Skeletal muscle tissue (tissue), 3 donors: ENCODE measurements at regions not wholly inside any gene's neighbourhood (a gene's known extent, or its start where the extent isn't known, plus 50 kb on each side); places are given as distances from the start of the nearest gene placed in this dataset.
"Not testable (repeated sequence)": the region's sequence is repeated elsewhere in the genome, so short reads cannot be mapped to it uniquely, and the experiment has no call there.

Source experiments
- H3K27ac ChIP-seq: one replicate; pipeline ENCODE4 v1.7.0; 2013; ENCODE audit warnings: mild to moderate bottlenecking, low read depth, low read length, inconsistent platforms
- H3K27me3 ChIP-seq, 3 donors: one replicate each; pipeline ENCODE4 v1.7.0; 2013; ENCODE audit warnings: low read length in 3 of 3; ENCODE audit not compliant: control insufficient read depth in 3 of 3, insufficient read depth in 3 of 3
- H3K36me3 ChIP-seq, 3 donors: one replicate each; pipeline ENCODE4 v1.7.0; 2013; ENCODE audit warnings: low read length in 3 of 3; ENCODE audit not compliant: control insufficient read depth in 3 of 3, insufficient read depth in 3 of 3
- H3K4me1 ChIP-seq, 3 donors: one replicate each; pipeline ENCODE4 v1.7.0; 2013; ENCODE audit warnings: low read length in 3 of 3, mild to moderate bottlenecking in 3 of 3; ENCODE audit not compliant: control insufficient read depth in 3 of 3, insufficient read depth in 3 of 3
- H3K4me3 ChIP-seq, 3 donors: one replicate each; pipeline ENCODE4 v1.7.0; 2013; ENCODE audit warnings: low read length in 3 of 3
- H3K9ac ChIP-seq, 3 donors: one replicate each; pipeline ENCODE4 v1.7.0; 2013; ENCODE audit warnings: low read length in 3 of 3, mild to moderate bottlenecking in 3 of 3, moderate library complexity in 2 of 3, low read depth in 1 of 3
- H3K9me3 ChIP-seq, 3 donors: one replicate each; pipeline ENCODE4 v1.7.0; 2013; ENCODE audit warnings: low read length in 3 of 3; ENCODE audit not compliant: control insufficient read depth in 3 of 3
- donor health status: Osteomylitis.

DNA sequence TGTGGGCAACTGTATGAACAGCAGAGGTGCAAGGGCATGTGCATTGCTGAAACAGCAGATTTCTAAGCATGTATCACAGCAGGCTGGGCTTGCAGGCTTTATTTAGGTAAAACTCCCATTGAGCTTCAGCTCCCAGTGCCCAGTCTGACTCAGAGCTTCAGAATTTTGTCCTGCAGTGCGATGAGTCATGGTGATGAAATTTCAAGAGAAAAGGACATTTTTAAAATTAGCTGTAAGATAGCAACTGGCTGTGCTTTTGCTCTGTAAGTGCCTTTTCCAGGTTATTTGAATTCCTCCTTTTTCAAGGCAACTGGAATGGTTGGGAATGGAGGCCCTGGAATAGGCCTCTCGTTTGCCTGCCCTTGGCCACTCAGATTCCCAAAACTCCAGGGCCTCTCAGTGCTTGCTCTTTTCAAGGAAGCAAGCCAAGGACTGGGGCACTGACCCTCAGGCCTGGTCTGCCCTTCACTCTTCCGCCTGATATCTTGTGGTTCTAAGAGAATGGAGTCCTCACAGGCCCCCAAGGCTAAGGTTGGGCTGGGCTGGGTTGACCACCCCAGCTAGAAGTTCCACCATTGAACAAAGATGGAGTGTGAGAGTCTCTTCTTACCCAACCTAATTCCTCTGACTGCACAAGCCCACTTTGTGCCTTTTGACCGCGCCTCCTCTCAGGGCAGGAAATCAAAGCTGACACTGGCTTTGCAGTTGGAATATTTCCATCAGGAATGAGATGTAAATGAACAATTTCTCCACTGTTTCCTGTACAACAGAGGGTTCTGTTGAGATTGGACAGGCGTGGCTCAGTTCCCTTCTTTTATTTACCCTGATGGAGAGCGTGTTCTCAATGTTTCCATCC is 59.5 kb upstream of the PRSS23 start:
- Histone ChIP-seq H3K9me3 (no peaks in the 10 kb centered on the region), H3K9ac (no peak overlapping the region), H3K27ac (peak overlapping the region; percentile 79), H3K4me1 (peaks cover 19 to 49% (median 22%) of the 10 kb centered on the region in 3 donors), H3K36me3 (no peaks in the 10 kb centered on the region), H3K27me3 (no peaks in the 10 kb centered on the region), H3K4me3 (no peak overlapping the region)

DNA sequence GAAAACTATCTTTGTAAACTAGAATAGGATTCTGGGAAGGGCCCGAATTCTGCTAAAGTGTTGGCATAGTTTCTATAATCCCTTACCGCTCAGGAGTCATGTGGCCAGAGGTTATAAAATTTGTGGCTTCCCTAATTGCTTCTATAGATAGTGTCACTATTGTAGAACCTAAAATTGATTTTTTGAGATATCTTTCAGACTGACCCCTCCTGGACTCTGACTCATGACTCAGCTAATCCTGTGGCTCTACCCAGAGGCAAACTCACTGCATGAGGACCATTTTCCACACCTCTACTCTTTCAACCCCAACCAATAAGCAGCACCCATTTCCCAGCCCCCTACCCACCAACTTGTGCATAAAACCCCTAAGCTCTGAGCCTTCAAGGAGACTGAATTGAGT is 61.8 kb upstream of the PRSS23 start:
- Histone ChIP-seq H3K4me3 (no peak overlapping the region), H3K4me1 (peaks cover 16 to 46% (median 19%) of the 10 kb centered on the region in 3 donors), H3K9ac (no peak overlapping the region), H3K27me3 (no peaks in the 10 kb centered on the region), H3K36me3 (no peaks in the 10 kb centered on the region), H3K9me3 (no peaks in the 10 kb centered on the region), H3K27ac (no peak overlapping the region)

GRCh38 chr11:86737737-86738136 is 62.6 kb upstream of the PRSS23 start:
- Histone ChIP-seq H3K9ac (no peak overlapping the region), H3K4me1 (peaks cover 13 to 38% (median 15%) of the 10 kb centered on the region in 3 donors)

DNA sequence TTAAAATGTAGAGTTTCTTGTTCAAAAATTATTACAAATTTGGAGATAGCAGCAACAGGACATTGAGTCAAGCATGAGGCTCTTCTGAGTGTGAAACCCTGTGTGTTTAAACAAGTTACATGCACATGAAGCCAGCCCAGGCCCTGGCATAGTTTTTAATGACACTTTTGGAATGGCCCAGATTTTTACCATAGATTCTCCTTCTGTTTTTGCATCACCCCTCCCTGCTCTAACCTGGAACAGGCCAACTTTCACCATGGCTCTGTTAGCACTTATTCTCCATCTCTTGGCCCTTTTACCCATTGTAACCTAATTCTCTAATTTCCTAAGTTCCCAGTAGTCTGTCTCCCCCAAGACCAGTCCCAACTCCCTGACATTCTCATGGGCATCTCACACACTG is 63.1 kb upstream of the PRSS23 start:
- Histone ChIP-seq H3K36me3 (no peaks in the 10 kb centered on the region), H3K27me3 (no peaks in the 10 kb centered on the region), H3K9me3 (no peaks in the 10 kb centered on the region), H3K4me3 (no peak overlapping the region), H3K27ac (no peak overlapping the region), H3K9ac (no peak overlapping the region), H3K4me1 (peaks cover 13 to 33% (median 15%) of the 10 kb centered on the region in 3 donors)

More at GRCh38 chr11:86737737-86738136, 62.6 kb upstream of the PRSS23 start:
- no peaks in the 10 kb centered on the region for H3K9me3 ChIP-seq
- H3K4me3 ChIP-seq: no peak overlapping the region
- no peaks in the 10 kb centered on the region for H3K36me3 ChIP-seq
- H3K27me3 ChIP-seq: no peaks in the 10 kb centered on the region
- no peak overlapping the region for H3K27ac ChIP-seq

- Histone ChIP-seq H3K27me3 (no peaks in the 10 kb centered on the region), H3K9ac (no peak overlapping the region), H3K9me3 (no peaks in the 10 kb centered on the region), H3K4me1 (peaks cover 11 to 27% (median 15%) of the 10 kb centered on the region in 3 donors), H3K4me3 (no peak overlapping the region), H3K27ac (no peak overlapping the region), H3K36me3 (no peaks in the 10 kb centered on the region)
Observed at GRCh38 chr11:86736291-86737143, 63.8 kb upstream of the PRSS23 start.

DNA sequence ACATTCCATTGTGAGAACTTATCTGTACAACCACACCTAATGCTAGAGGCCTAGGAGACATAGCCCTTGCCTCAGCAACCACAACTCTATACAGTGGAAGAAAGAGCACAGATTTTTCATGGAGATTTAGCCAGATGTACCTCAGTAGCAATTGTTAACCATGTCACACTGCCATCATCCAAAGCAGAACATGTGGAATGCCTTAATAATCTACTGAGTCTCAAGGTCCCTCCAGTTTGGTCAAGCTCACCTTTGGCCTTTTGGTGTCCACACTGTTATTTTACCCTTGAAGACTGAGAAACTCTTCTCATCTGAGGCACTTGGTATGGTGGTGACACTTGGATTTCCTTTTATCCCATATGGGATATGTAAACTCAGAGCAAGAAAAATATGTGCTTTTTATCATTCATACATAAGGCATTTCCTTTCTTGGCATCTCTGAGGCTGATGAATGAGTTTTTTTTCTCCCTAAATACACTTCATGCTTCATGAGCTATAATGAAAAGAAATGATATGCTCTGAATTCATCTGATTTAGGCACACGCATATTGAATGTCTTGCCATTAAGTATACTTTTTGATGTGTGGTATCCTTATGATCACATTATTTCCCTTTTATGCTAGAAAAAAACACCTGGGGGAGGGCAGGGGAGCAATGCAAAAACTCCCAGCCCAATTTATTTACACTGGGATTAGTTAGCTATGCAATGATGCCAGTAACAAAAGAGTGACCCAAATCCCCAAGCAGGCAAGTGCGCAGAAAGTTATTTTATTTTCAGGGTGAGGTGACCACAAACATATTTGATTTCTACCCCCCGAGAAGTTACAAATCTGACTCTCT is 63.3 kb upstream of the ME3 start:
- Histone ChIP-seq H3K4me1 (peaks cover 5 to 19% (median 7%) of the 10 kb centered on the region in 3 donors), H3K4me3 (no peak overlapping the region), H3K9me3 (no peaks in the 10 kb centered on the region), H3K36me3 (no peaks in the 10 kb centered on the region), H3K27me3 (no peaks in the 10 kb centered on the region), H3K9ac (no peak overlapping the region), H3K27ac (no peak overlapping the region)

- H3K9me3 ChIP-seq, H3K27me3 ChIP-seq, H3K9ac ChIP-seq, H3K4me1 ChIP-seq, H3K36me3 ChIP-seq, H3K4me3 ChIP-seq, H3K27ac ChIP-seq: not testable (repeated sequence)
Observed at GRCh38 chr11:86732739-86733138, 60.3 kb upstream of the ME3 start.

- H3K27me3 ChIP-seq, H3K4me1 ChIP-seq, H3K9ac ChIP-seq, H3K27ac ChIP-seq, H3K9me3 ChIP-seq, H3K4me3 ChIP-seq, H3K36me3 ChIP-seq: not testable (repeated sequence)
Observed at GRCh38 chr11:86732286-86732685, 59.9 kb upstream of the ME3 start.

DNA sequence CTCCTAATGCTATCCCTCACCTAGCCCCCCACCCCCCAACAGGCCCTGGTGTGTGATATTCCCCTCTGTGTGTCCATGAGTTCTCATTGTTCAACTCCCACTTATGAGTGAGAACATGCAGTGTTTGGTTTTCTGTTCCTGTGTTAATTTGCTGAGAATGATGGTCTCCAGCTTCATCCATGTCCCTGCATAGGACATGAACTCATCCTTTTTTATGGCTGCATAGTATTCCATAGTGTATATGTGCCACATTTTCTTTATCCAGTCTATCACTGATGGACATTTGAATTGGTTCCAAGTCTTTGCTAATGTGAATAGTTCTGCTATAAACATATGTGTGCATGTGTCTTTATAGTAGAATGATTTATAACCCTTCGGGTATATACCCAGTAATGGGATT is 57.2 kb upstream of the ME3 start:
- H3K27ac ChIP-seq, H3K4me3 ChIP-seq, H3K4me1 ChIP-seq, H3K9me3 ChIP-seq, H3K36me3 ChIP-seq, H3K27me3 ChIP-seq, H3K9ac ChIP-seq: not testable (repeated sequence)
